ACHN (cell line): ENCODE measurements at regions not wholly inside any gene's neighbourhood (a gene's known extent, or its start where the extent isn't known, plus 50 kb on each side); places are given as distances from the start of the nearest gene placed in this dataset.
"Not testable (repeated sequence)": the region's sequence is repeated elsewhere in the genome, so short reads cannot be mapped to it uniquely, and the experiment has no call there.

Experiments
- DNase-seq: peaks from one replicate; pipeline ENCODE4 v3.0.0-alpha.2; 2015
- in situ Hi-C: cut with HindIII; loops from 2 replicates; pipeline ENCODE4 v1.10.0; 2017; ENCODE audit warnings: low sequenced_read_pairs, low pct_ligation_motif_present, low pct_unique_long_range_greater_than_20kb

GRCh38 chr2:8236391-8236790 lies 445.5 kb upstream of the ID2 start:
- DNase-seq = no peak
- in situ Hi-C loops = no loop called here

GRCh38 chr2:8238521-8239230 lies 443.2 kb upstream of the ID2 start:
- in situ Hi-C loops = no loop called here
- no peak for DNase-seq

- in situ Hi-C loops = no loop called here
- DNase-seq = no peak
These were observed 442.2 kb upstream of the ID2 start for GRCh38 chr2:8239531-8240088.

GRCh38 chr2:8241317-8241716 lies 440.5 kb upstream of the ID2 start:
- no peak for DNase-seq
- in situ Hi-C loops = no loop called here

GRCh38 chr2:8242739-8243138 lies 439.1 kb upstream of the ID2 start:
- in situ Hi-C loops = no loop called here
- DNase-seq = no peak

- in situ Hi-C loops = no loop called here
- no peak for DNase-seq
These were observed 438.0 kb upstream of the ID2 start for GRCh38 chr2:8243748-8244400.

- in situ Hi-C loops = no loop called here
- DNase-seq = no peak
These were observed 437.2 kb upstream of the ID2 start for GRCh38 chr2:8244639-8245038.

- in situ Hi-C loops = no loop called here
- no peak for DNase-seq
These were observed 435.7 kb upstream of the ID2 start for GRCh38 chr2:8246137-8246536.

- in situ Hi-C loops = no loop called here
- DNase-seq = no peak
These were observed 433.8 kb upstream of the ID2 start for GRCh38 chr2:8247905-8248622.

GRCh38 chr2:8248623-8248957 lies 433.3 kb upstream of the ID2 start:
- in situ Hi-C loops = no loop called here

GRCh38 chr2:8249141-8249540 lies 432.7 kb upstream of the ID2 start:
- no peak for DNase-seq
- in situ Hi-C loops = no loop called here

More at GRCh38 chr2:8248623-8248957, 433.3 kb upstream of the ID2 start:
- no peak for DNase-seq

- no peak for DNase-seq
- in situ Hi-C loops = no loop called here
These were observed 432.1 kb upstream of the ID2 start for GRCh38 chr2:8249769-8250168.

GRCh38 chr2:8250290-8250689 lies 431.6 kb upstream of the ID2 start:
- in situ Hi-C loops, DNase-seq: not testable (repeated sequence)

- DNase-seq = no peak
- in situ Hi-C loops = no loop called here
These were observed 430.6 kb upstream of the ID2 start for GRCh38 chr2:8251291-8251690.

GRCh38 chr2:8251856-8252255 lies 430.0 kb upstream of the ID2 start:
- DNase-seq = no peak
- in situ Hi-C loops = no loop called here

- DNase-seq = no peak
- in situ Hi-C loops = no loop called here
These were observed 428.7 kb upstream of the ID2 start for GRCh38 chr2:8252997-8253694.

- in situ Hi-C loops = no loop called here
- no peak for DNase-seq
These were observed 428.1 kb upstream of the ID2 start for GRCh38 chr2:8253781-8254180.

- DNase-seq, in situ Hi-C loops: not testable (repeated sequence)
These were observed 427.6 kb upstream of the ID2 start for GRCh38 chr2:8254214-8254613.
